ENCODE measurements at regions not wholly inside any gene's neighbourhood (a gene's known extent, or its start where the extent isn't known, plus 50 kb on each side); places are given as distances from the start of the nearest gene placed in this dataset.

GRCh38 chr6:116997496-116997895, 120.5 kb downstream of the RFX6 start:
- TF ChIP-seq CREB1 (IDR thresholded peaks at IDR 0.05; ENCODE audit: low read depth) (no peak), CTCF (IDR thresholded peaks at IDR 0.05 in 2 of 3, conservative IDR thresholded peaks at IDR 0.05 in 1 of 3; ENCODE audit: control insufficient read depth in 2 of 3, extremely low read depth in 1 of 3, insufficient read depth in 1 of 3, low read depth in 3 of 3, low read length in 3 of 3) (no peak), POLR2AphosphoS5 (IDR thresholded peaks at IDR 0.05; ENCODE audit: low read length) (no peak), IKZF1 (conservative IDR thresholded peaks at IDR 0.05) (no peak), USF1 (IDR thresholded peaks at IDR 0.05; ENCODE audit: borderline replicate concordance, extremely low read length, insufficient read depth, low read depth, low read length) (no peak), CREM (IDR thresholded peaks at IDR 0.05; ENCODE audit: low read depth) (no peak), ESRRA (IDR thresholded peaks at IDR 0.05; ENCODE audit: low read length) (no peak), EP300 (IDR thresholded peaks at IDR 0.05; ENCODE audit: borderline replicate concordance in 1 of 2, control insufficient read depth in 1 of 2, low read depth in 2 of 2, low read length in 2 of 2) (no peak), FOXM1 (IDR thresholded peaks at IDR 0.05; ENCODE audit: low read depth, low read length) (no peak)
